Thymus (tissue), 11 donors: ENCODE measurements at regions not wholly inside any gene's neighbourhood (a gene's known extent, or its start where the extent isn't known, plus 50 kb on each side); places are given as distances from the start of the nearest gene placed in this dataset.

Source experiments
- DNase-seq, 9 donors: peaks; one replicate each; pipeline ENCODE4 v3.0.0-alpha.2; 2013; ENCODE audit warnings: low spot score in 9 of 9, low read depth in 6 of 9, missing footprints in 1 of 9
- H3K27ac ChIP-seq, 2 donors: one replicate each; pipeline ENCODE4 v1.5.1; 2013; ENCODE audit warnings: control low read depth in 1 of 2, low read depth in 1 of 2, low read length in 1 of 2, mild to moderate bottlenecking in 1 of 2, moderate library complexity in 1 of 2
- H3K27me3 ChIP-seq, 2 donors: one replicate each; pipeline ENCODE4 v1.5.1; 2013; ENCODE audit warnings: low read length in 1 of 2; ENCODE audit not compliant: control insufficient read depth in 2 of 2, insufficient read depth in 1 of 2
- H3K36me3 ChIP-seq, 2 donors: one replicate each; pipeline ENCODE4 v1.5.1; 2013; ENCODE audit warnings: low read length in 1 of 2, mild to moderate bottlenecking in 1 of 2, moderate library complexity in 1 of 2; ENCODE audit not compliant: control insufficient read depth in 2 of 2, insufficient read depth in 2 of 2
- H3K4me1 ChIP-seq, 2 donors: one replicate each; pipeline ENCODE4 v1.5.1; 2013; ENCODE audit warnings: low read length in 2 of 2; ENCODE audit not compliant: control insufficient read depth in 2 of 2, insufficient read depth in 2 of 2
- H3K4me3 ChIP-seq, 2 donors: one replicate each; pipeline ENCODE4 v1.5.1; 2013; ENCODE audit warnings: low read length in 2 of 2, control low read depth in 1 of 2, mild to moderate bottlenecking in 1 of 2
- H3K9me3 ChIP-seq, 2 donors: one replicate each; pipeline ENCODE4 v1.5.1; 2013; ENCODE audit warnings: low read length in 1 of 2, mild to moderate bottlenecking in 1 of 2; ENCODE audit not compliant: control insufficient read depth in 2 of 2, insufficient read depth in 1 of 2
- WGBS: extraction: QIAGEN DNeasy Blood & Tissue Kit; methylation state at CpG from one replicate; pipeline ENCODE4 v1.1.7; 2013; 5-methylcytosine and 5-hydroxymethylcytosine counted together
- donor health status: healthy.

- WGBS, result 91% methylated on average over 4 of the region's 4 CpGs
- no peaks in the 10 kb centered on the region for H3K9me3 ChIP-seq
- H3K27me3 ChIP-seq, result no peaks in the 10 kb centered on the region
- H3K27ac ChIP-seq, result no peak overlapping the region
- H3K4me3 ChIP-seq, result no peak overlapping the region
- DNase-seq, result no peak
- no peaks in the 10 kb centered on the region for H3K36me3 ChIP-seq
- no peaks in the 10 kb centered on the region for H3K4me1 ChIP-seq
Observed at GRCh38 chr19:31961191-31961590, 384.2 kb upstream of the ZNF507 start.

- Histone ChIP-seq H3K27ac (no peak overlapping the region), H3K4me1 (no peaks in the 10 kb centered on the region), H3K9me3 (no peaks in the 10 kb centered on the region), H3K27me3 (no peaks in the 10 kb centered on the region), H3K4me3 (no peak overlapping the region), H3K36me3 (no peaks in the 10 kb centered on the region)
- WGBS, result 73% methylated on average over 3 of the region's 3 CpGs
- no peak for DNase-seq
Observed at GRCh38 chr19:31961667-31962066, 383.7 kb upstream of the ZNF507 start.

- Histone ChIP-seq H3K27ac (no peak overlapping the region), H3K27me3 (no peaks in the 10 kb centered on the region), H3K4me1 (no peaks in the 10 kb centered on the region), H3K4me3 (no peak overlapping the region), H3K36me3 (no peaks in the 10 kb centered on the region), H3K9me3 (no peaks in the 10 kb centered on the region)
- DNase-seq, result no peak
- 74% methylated on average over 5 of the region's 5 CpGs for WGBS
Observed at GRCh38 chr19:31962561-31962996, 382.8 kb upstream of the ZNF507 start.

GRCh38 chr19:31963746-31964145 lies 381.7 kb upstream of the ZNF507 start:
- Histone ChIP-seq H3K4me3 (no peak overlapping the region), H3K4me1 (no peaks in the 10 kb centered on the region), H3K27me3 (no peaks in the 10 kb centered on the region), H3K27ac (no peak overlapping the region), H3K9me3 (no peaks in the 10 kb centered on the region), H3K36me3 (no peaks in the 10 kb centered on the region)
- DNase-seq, result no peak
- WGBS, result 94% methylated on average over 4 of the region's 4 CpGs

GRCh38 chr19:31969016-31969415 lies 376.4 kb upstream of the ZNF507 start:
- Histone ChIP-seq H3K9me3 (no peaks in the 10 kb centered on the region), H3K27ac (no peak overlapping the region), H3K4me3 (no peak overlapping the region), H3K36me3 (no peaks in the 10 kb centered on the region), H3K27me3 (no peaks in the 10 kb centered on the region), H3K4me1 (no peaks in the 10 kb centered on the region)
- DNase-seq, result no peak
- WGBS, result 89% methylated on average over 5 of the region's 5 CpGs

- no peak for DNase-seq
- Histone ChIP-seq H3K36me3 (no peaks in the 10 kb centered on the region), H3K9me3 (no peaks in the 10 kb centered on the region), H3K27ac (no peak overlapping the region), H3K4me3 (no peak overlapping the region), H3K4me1 (no peaks in the 10 kb centered on the region), H3K27me3 (no peaks in the 10 kb centered on the region)
- WGBS, result 84% methylated on average over 2 of the region's 2 CpGs
Observed at GRCh38 chr19:31970027-31970461, 375.4 kb upstream of the ZNF507 start.

GRCh38 chr19:31974290-31974689 lies 371.1 kb upstream of the ZNF507 start:
- no peak overlapping the region for H3K27ac ChIP-seq
- 86% methylated on average over 4 of the region's 4 CpGs for WGBS
- H3K36me3 ChIP-seq, result no peaks in the 10 kb centered on the region
- H3K9me3 ChIP-seq, result peaks cover 0 to 3% of the 10 kb centered on the region in 2 donors
- H3K4me3 ChIP-seq, result no peak overlapping the region
- H3K27me3 ChIP-seq, result no peaks in the 10 kb centered on the region
- no peak for DNase-seq
- H3K4me1 ChIP-seq, result no peaks in the 10 kb centered on the region

- Histone ChIP-seq H3K4me1 (no peaks in the 10 kb centered on the region), H3K4me3 (no peak overlapping the region), H3K36me3 (no peaks in the 10 kb centered on the region), H3K27ac (no peak overlapping the region), H3K9me3 (peaks cover 0 to 3% of the 10 kb centered on the region in 2 donors), H3K27me3 (no peaks in the 10 kb centered on the region)
- DNase-seq, result no peak
- 97% methylated on average over 4 of the region's 4 CpGs for WGBS
Observed at GRCh38 chr19:31974941-31975340, 370.5 kb upstream of the ZNF507 start.

- H3K9me3 ChIP-seq, result peaks cover 0 to 3% of the 10 kb centered on the region in 2 donors
- no peaks in the 10 kb centered on the region for H3K36me3 ChIP-seq
- H3K27ac ChIP-seq, result no peak overlapping the region
- no peak overlapping the region for H3K4me3 ChIP-seq
- no peaks in the 10 kb centered on the region for H3K4me1 ChIP-seq
- 95% methylated on average over 4 of the region's 4 CpGs for WGBS
- DNase-seq, result no peak
- no peaks in the 10 kb centered on the region for H3K27me3 ChIP-seq
Observed at GRCh38 chr19:31975461-31975860, 369.9 kb upstream of the ZNF507 start.
